Suprapubic skin (tissue), 4 donors: ENCODE measurements at regions not wholly inside any gene's neighbourhood (a gene's known extent, or its start where the extent isn't known, plus 50 kb on each side); places are given as distances from the start of the nearest gene placed in this dataset.

ENCODE experiments used
- DNase-seq, 2 donors: peaks; one replicate each; pipeline ENCODE4 v3.0.0-alpha.2; 2019; ENCODE audit warnings: low spot score in 2 of 2
- H3K27ac ChIP-seq: fragments of 200-600 bp; sonication (generic); one replicate; pipeline ENCODE4 v1.5.1; 2019
- H3K27me3 ChIP-seq: fragments of 200-600 bp; sonication (generic); one replicate; pipeline ENCODE4 v1.5.1; 2019
- H3K36me3 ChIP-seq: fragments of 200-600 bp; sonication (generic); one replicate; pipeline ENCODE4 v1.5.1; 2019
- H3K4me1 ChIP-seq: fragments of 200-600 bp; sonication (generic); one replicate; pipeline ENCODE4 v1.5.1; 2019
- H3K4me3 ChIP-seq: fragments of 200-600 bp; sonication (generic); one replicate; pipeline ENCODE4 v1.5.1; 2019; ENCODE audit warnings: mild to moderate bottlenecking
- H3K9me3 ChIP-seq: fragments of 200-600 bp; sonication (generic); one replicate; pipeline ENCODE4 v1.5.1; 2019
- CTCF ChIP-seq, 2 donors: fragments of 200-600 bp in 1 of 2; fragments of 450-650 bp in 1 of 2; sonication (generic) in 1 of 2; IDR thresholded peaks; one replicate each; pipeline ENCODE4 v1.5.1; 2016 to 2019; ENCODE audit warnings: antibody characterized with exemption in 2 of 2, mild to moderate bottlenecking in 1 of 2, moderate library complexity in 1 of 2
- EP300 ChIP-seq: sonication (generic); formaldehyde crosslinking; IDR thresholded peaks from one replicate; pipeline ENCODE4 v1.6.1; 2017; ENCODE audit warnings: antibody characterized with exemption
- POLR2A ChIP-seq, 2 donors: fragments of 450-650 bp; IDR thresholded peaks; one replicate each; pipeline ENCODE4 v1.6.1; 2017; ENCODE audit warnings: antibody characterized with exemption in 2 of 2, mild to moderate bottlenecking in 2 of 2, moderate library complexity in 2 of 2
- POLR2AphosphoS5 ChIP-seq, 3 donors: sonication (generic); formaldehyde crosslinking; IDR thresholded peaks; one replicate each; pipeline ENCODE4 v1.6.1; 2017; ENCODE audit warnings: antibody characterized with exemption in 3 of 3
- WGBS: methylation state at CpG from one replicate; pipeline ENCODE4 v1.1.5; 2018; 5-methylcytosine and 5-hydroxymethylcytosine counted together

GRCh38 chr16:8109510-8110369 lies 480.6 kb downstream of the TMEM114 start:
- H3K4me1 ChIP-seq: no peaks in the 10 kb centered on the region
- H3K27me3 ChIP-seq: no peaks in the 10 kb centered on the region
- no peak for DNase-seq
- WGBS: 80% methylated on average over 18 of the region's 18 CpGs
- H3K36me3 ChIP-seq: no peaks in the 10 kb centered on the region
- TF ChIP-seq POLR2AphosphoS5 (IDR thresholded peaks at IDR 0.05): no peak
- no peak for TF ChIP-seq EP300
- TF ChIP-seq POLR2A (IDR thresholded peaks at IDR 0.05): no peak
- TF ChIP-seq CTCF (IDR thresholded peaks at IDR 0.05): no peak
- no peaks in the 10 kb centered on the region for H3K9me3 ChIP-seq
- no peak overlapping the region for H3K27ac ChIP-seq
- H3K4me3 ChIP-seq: no peak overlapping the region

GRCh38 chr16:8108991-8109509 lies 481.3 kb downstream of the TMEM114 start:
- Histone ChIP-seq H3K27me3 (no peaks in the 10 kb centered on the region), H3K4me3 (no peak overlapping the region), H3K9me3 (no peaks in the 10 kb centered on the region), H3K36me3 (no peaks in the 10 kb centered on the region), H3K4me1 (no peaks in the 10 kb centered on the region), H3K27ac (no peak overlapping the region)
- WGBS: 92% methylated on average over 15 of the region's 15 CpGs
- no peak for DNase-seq
- TF ChIP-seq POLR2AphosphoS5 (IDR thresholded peaks at IDR 0.05): no peak
- TF ChIP-seq CTCF (IDR thresholded peaks at IDR 0.05): no peak
- TF ChIP-seq EP300: no peak
- no peak for TF ChIP-seq POLR2A (IDR thresholded peaks at IDR 0.05)

DNA sequence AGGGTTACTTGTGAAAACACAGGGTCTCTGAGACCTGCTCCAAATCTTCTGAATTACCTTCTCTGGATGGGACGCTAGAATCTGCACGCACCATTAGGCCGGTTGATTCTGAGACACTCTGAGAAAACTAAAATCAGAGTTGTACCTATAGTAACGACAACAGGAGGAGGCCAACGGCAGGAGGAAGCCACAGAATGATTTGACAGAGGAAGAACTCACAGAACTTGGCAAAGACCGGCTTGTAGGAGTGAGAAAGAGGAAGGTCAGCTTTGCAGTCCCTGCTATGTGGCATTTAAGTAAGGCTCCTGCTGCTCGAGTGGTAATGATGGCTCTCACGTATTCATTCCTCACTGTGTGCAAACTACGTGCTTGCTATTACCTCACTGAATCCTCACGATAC lies 483.0 kb downstream of the TMEM114 start:
- DNase-seq: no peak
- Histone ChIP-seq H3K4me1 (no peaks in the 10 kb centered on the region), H3K4me3 (no peak overlapping the region), H3K9me3 (no peaks in the 10 kb centered on the region), H3K36me3 (no peaks in the 10 kb centered on the region), H3K27me3 (no peaks in the 10 kb centered on the region), H3K27ac (no peak overlapping the region)
- TF ChIP-seq POLR2A (IDR thresholded peaks at IDR 0.05) (no peak), POLR2AphosphoS5 (IDR thresholded peaks at IDR 0.05) (no peak), EP300 (no peak), CTCF (IDR thresholded peaks at IDR 0.05) (no peak)
- WGBS: 77% methylated on average over 10 of the region's 10 CpGs

DNA sequence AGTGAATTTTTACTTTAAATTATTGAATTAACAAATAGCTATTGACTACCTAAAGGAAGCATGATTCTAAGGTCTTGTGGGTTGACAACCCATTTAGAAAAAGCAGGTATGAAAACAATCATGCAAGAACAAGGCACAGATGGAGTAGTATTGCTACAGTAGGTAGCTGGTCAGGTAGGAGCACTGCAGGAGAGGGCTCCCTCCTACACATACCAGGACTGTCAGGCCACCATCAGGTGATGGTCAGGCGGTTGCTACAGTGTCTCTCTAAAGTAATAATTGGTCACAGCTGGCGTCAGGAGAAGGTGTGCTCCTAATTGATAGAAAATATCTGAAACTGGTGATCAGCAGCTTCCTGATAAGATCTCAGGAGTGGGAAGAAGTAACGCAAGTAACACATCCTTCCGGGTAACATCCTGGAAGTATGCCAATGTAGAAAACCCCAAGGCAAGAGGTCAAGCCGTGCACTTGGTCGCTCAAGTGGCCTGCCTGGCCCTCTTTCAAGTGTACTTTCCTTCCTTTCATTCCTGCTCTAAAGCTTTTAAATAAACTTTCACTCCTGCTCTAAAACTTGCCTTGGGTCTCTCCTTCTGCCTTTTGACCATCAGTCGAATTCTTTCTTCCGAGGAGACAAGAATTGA lies 486.5 kb downstream of the TMEM114 start:
- no peaks in the 10 kb centered on the region for H3K4me1 ChIP-seq
- TF ChIP-seq POLR2AphosphoS5 (IDR thresholded peaks at IDR 0.05): no peak
- TF ChIP-seq CTCF (IDR thresholded peaks at IDR 0.05): no peak
- no peak for TF ChIP-seq EP300
- no peak for TF ChIP-seq POLR2A (IDR thresholded peaks at IDR 0.05)
- no peaks in the 10 kb centered on the region for H3K36me3 ChIP-seq
- H3K9me3 ChIP-seq: no peaks in the 10 kb centered on the region
- no peaks in the 10 kb centered on the region for H3K27me3 ChIP-seq
- no peak for DNase-seq
- 58% methylated on average over 8 of the region's 8 CpGs for WGBS
- H3K4me3 ChIP-seq: no peak overlapping the region
- H3K27ac ChIP-seq: no peak overlapping the region

GRCh38 chr16:8099586-8099985 lies 490.7 kb downstream of the TMEM114 start:
- H3K36me3 ChIP-seq: no peaks in the 10 kb centered on the region
- H3K4me3 ChIP-seq: no peak overlapping the region
- no peaks in the 10 kb centered on the region for H3K4me1 ChIP-seq
- DNase-seq: no peak
- no peak overlapping the region for H3K27ac ChIP-seq
- no peaks in the 10 kb centered on the region for H3K27me3 ChIP-seq
- 47% methylated on average over 4 of the region's 4 CpGs for WGBS
- no peaks in the 10 kb centered on the region for H3K9me3 ChIP-seq
- TF ChIP-seq CTCF (IDR thresholded peaks at IDR 0.05) (no peak), EP300 (no peak), POLR2A (IDR thresholded peaks at IDR 0.05) (no peak), POLR2AphosphoS5 (IDR thresholded peaks at IDR 0.05) (no peak)
